GM23338 (cell line): ENCODE measurements at regions not wholly inside any gene's neighbourhood (a gene's known extent, or its start where the extent isn't known, plus 50 kb on each side); places are given as distances from the start of the nearest gene placed in this dataset.
"Not testable (repeated sequence)": the region's sequence is repeated elsewhere in the genome, so short reads cannot be mapped to it uniquely, and the experiment has no call there.

ENCODE experiments used
- ATAC-seq: fragments of 200-7000 bp; cut with Tn5 transposase; 3 replicates; pipeline ENCODE4 v1.9.1; 2020
- DNase-seq: peaks from one replicate; pipeline ENCODE4 v3.0.0-alpha.2; 2015; ENCODE audit warnings: low spot score
- H2AFZ ChIP-seq: fragments of 200-600 bp; sonication (generic); 2 replicates; pipeline ENCODE4 v1.8.0; 2016; ENCODE audit warnings: antibody characterized with exemption, mild to moderate bottlenecking, moderate library complexity
- H3F3A ChIP-seq: fragments of 200-600 bp; sonication (generic); replicated peaks from 2 replicates; pipeline ENCODE4 v1.8.0; 2017; ENCODE audit warnings: antibody characterized with exemption, mixed run types, low read depth
- H3K27ac ChIP-seq: fragments of 200-600 bp; sonication (generic); 2 replicates; pipeline ENCODE4 v1.6.1; 2016; ENCODE audit warnings: low read depth
- H3K27me3 ChIP-seq: fragments of 200-600 bp; sonication (generic); 2 replicates; pipeline ENCODE4 v1.8.0; 2016; ENCODE audit warnings: mild to moderate bottlenecking, mixed run types, moderate library complexity; ENCODE audit not compliant: insufficient read depth
- H3K36me3 ChIP-seq: fragments of 200-600 bp; sonication (generic); 2 replicates; pipeline ENCODE4 v1.8.0; 2016; ENCODE audit warnings: mild to moderate bottlenecking; ENCODE audit not compliant: insufficient read depth
- H3K4me1 ChIP-seq: fragments of 200-600 bp; sonication (generic); 2 replicates; pipeline ENCODE4 v1.8.0; 2016; ENCODE audit warnings: mild to moderate bottlenecking, moderate library complexity; ENCODE audit not compliant: insufficient read depth
- H3K4me2 ChIP-seq: fragments of 200-600 bp; sonication (generic); 2 replicates; pipeline ENCODE4 v1.7.1; 2017; ENCODE audit warnings: mixed run types
- H3K4me3 ChIP-seq: fragments of 200-600 bp; sonication (generic); 2 replicates; pipeline ENCODE4 v1.6.1; 2016; ENCODE audit warnings: mixed run types
- H3K79me2 ChIP-seq: fragments of 200-600 bp; sonication (generic); replicated peaks from 2 replicates; pipeline ENCODE4 v1.8.0; 2017; ENCODE audit warnings: mild to moderate bottlenecking; ENCODE audit not compliant: insufficient read depth
- H3K9me2 ChIP-seq: fragments of 200-600 bp; sonication (generic); 2 replicates; pipeline ENCODE4 v1.8.0; 2017; ENCODE audit not compliant: insufficient read depth
- H4K20me1 ChIP-seq: fragments of 200-600 bp; sonication (generic); replicated peaks from 2 replicates; pipeline ENCODE4 v1.8.0; 2017; ENCODE audit warnings: mild to moderate bottlenecking; ENCODE audit not compliant: insufficient read depth
- H3K27ac Mint-ChIP-seq: 2 replicates; pipeline ENCODE4 v1.8.0; 2020; ENCODE audit warnings: inconsistent platforms, mild to moderate bottlenecking, moderate library complexity, mixed read lengths
- H3K27me3 Mint-ChIP-seq: 3 replicates; pipeline ENCODE4 v1.8.0; 2022; ENCODE audit warnings: low read depth, mild to moderate bottlenecking, moderate library complexity, mixed read lengths, inconsistent platforms; ENCODE audit not compliant: insufficient read depth, poor library complexity
- H3K36me3 Mint-ChIP-seq: 3 replicates; pipeline ENCODE4 v1.8.0; 2021; ENCODE audit warnings: low read depth, mild to moderate bottlenecking, inconsistent platforms, moderate library complexity, mixed read lengths
- H3K4me1 Mint-ChIP-seq: 3 replicates; pipeline ENCODE4 v1.8.0; 2020; ENCODE audit warnings: mild to moderate bottlenecking, inconsistent platforms, mixed read lengths
- H3K4me3 Mint-ChIP-seq: 3 replicates; pipeline ENCODE4 v1.8.0; 2021; ENCODE audit warnings: moderate library complexity, mild to moderate bottlenecking, inconsistent platforms, mixed read lengths
- H3K9me3 Mint-ChIP-seq: 3 replicates; pipeline ENCODE4 v1.8.0; 2020; ENCODE audit warnings: moderate library complexity, mild to moderate bottlenecking, inconsistent platforms, mixed read lengths
- CREB1 ChIP-seq: fragments of 250-450 bp; sonication (Bioruptor Pico); IDR thresholded peaks from 2 replicates; pipeline ENCODE4 v1.5.0; 2020; ENCODE audit warnings: low read depth, mild to moderate bottlenecking, moderate library complexity
- NANOG ChIP-seq: IDR thresholded peaks from 2 replicates; pipeline ENCODE4 v1.6.1; 2016; ENCODE audit warnings: antibody characterized with exemption, borderline replicate concordance
- POLR2AphosphoS5 ChIP-seq: IDR thresholded peaks from 2 replicates; pipeline ENCODE4 v1.6.1; 2016; ENCODE audit warnings: antibody characterized with exemption, low read depth
- ZNF114 ChIP-seq: fragments of 250-450 bp; sonication (Bioruptor Pico); IDR thresholded peaks from 2 replicates; pipeline ENCODE4 v1.5.0; 2020; ENCODE audit warnings: mild to moderate bottlenecking, moderate library complexity
- ZNF331 ChIP-seq: fragments of 250-450 bp; sonication (Bioruptor Pico); IDR thresholded peaks from 2 replicates; pipeline ENCODE4 v1.5.0; 2020; ENCODE audit warnings: low read depth, mild to moderate bottlenecking, moderate library complexity
- TF ChIP-seq, protein P1 (sequence below): IDR thresholded peaks from 2 replicates; pipeline ENCODE4 v1.6.1; 2016; ENCODE audit warnings: antibody characterized with exemption

DNA sequence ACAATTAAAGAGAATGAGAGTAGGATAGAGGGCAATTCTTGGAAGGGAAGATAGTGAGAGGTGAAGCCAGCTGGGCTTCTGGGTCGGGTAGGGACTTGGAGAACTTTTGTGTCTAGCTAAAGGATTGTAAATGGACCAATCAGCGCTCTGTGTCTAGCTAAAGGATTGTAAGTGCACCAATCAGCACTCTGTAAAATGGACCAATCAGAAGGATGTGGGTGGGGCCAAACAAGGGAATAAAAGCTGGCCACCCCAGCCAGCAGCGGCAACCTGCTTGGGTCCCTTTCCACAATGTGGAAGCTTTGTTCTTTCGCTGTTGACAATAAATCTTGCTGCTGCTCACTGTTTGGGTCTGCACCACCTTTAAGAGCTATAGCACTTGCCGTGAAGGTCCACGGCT is 384.0 kb downstream of the AEBP2 start:
- H4K20me1 ChIP-seq, H3K4me2 ChIP-seq, H3K4me1 ChIP-seq, H3K27me3 Mint-ChIP-seq, H3K27ac ChIP-seq, H3F3A ChIP-seq, ATAC-seq, H3K4me3 ChIP-seq, DNase-seq, H3K4me3 Mint-ChIP-seq, H3K27ac Mint-ChIP-seq, H3K36me3 ChIP-seq, H3K27me3 ChIP-seq, H3K36me3 Mint-ChIP-seq, H3K79me2 ChIP-seq, H3K4me1 Mint-ChIP-seq, H3K9me2 ChIP-seq, H2AFZ ChIP-seq: not testable (repeated sequence)
- peaks cover 14% of the 10 kb centered on the region; the same call in 2 of the 3 replicates for H3K9me3 Mint-ChIP-seq

- DNase-seq (no peak), ATAC-seq (no peak)
- H3K4me1 ChIP-seq: no peaks in the 10 kb centered on the region
- H3K79me2 ChIP-seq: no peaks in the 10 kb centered on the region
- H3K36me3 Mint-ChIP-seq: peaks cover 6% of the 10 kb centered on the region; the same call in 1 of the 3 replicates
- H3K9me3 Mint-ChIP-seq: peaks cover 14% of the 10 kb centered on the region; the same call in 2 of the 3 replicates
- no peak for TF ChIP-seq POLR2AphosphoS5
- no peak for TF ChIP-seq CREB1 (CRISPR knock-in tag)
- H3K4me3 ChIP-seq: no peak overlapping the region
- H3K4me1 Mint-ChIP-seq: no peaks in the 10 kb centered on the region
- no peak overlapping the region for H3K4me3 Mint-ChIP-seq
- H3K27me3 ChIP-seq: no peaks in the 10 kb centered on the region
- no peak overlapping the region for H3K4me2 ChIP-seq
- no peak overlapping the region for H3K27ac Mint-ChIP-seq
- 0 out of 2 replicates have a peak, but pooled peaks cover 8% of the 10 kb centered on the region for H3K9me2 ChIP-seq
- H3K27me3 Mint-ChIP-seq: no peaks in the 10 kb centered on the region
- no peak overlapping the region for H3K27ac ChIP-seq
- no peaks in the 10 kb centered on the region for H3K36me3 ChIP-seq
- no peaks in the 10 kb centered on the region for H4K20me1 ChIP-seq
- H2AFZ ChIP-seq: no peak overlapping the region
- H3F3A ChIP-seq: no peaks in the 10 kb centered on the region
Measured at GRCh38 chr12:19826980-19827550, 387.8 kb downstream of the AEBP2 start.

GRCh38 chr12:19829100-19829853 is 390.0 kb downstream of the AEBP2 start:
- Mint-ChIP-seq H3K9me3 (peaks cover 14% of the 10 kb centered on the region; the same call in 2 of the 3 replicates), H3K4me3 (no peak overlapping the region), H3K4me1 (no peaks in the 10 kb centered on the region), H3K36me3 (peaks cover 6% of the 10 kb centered on the region; the same call in 1 of the 3 replicates), H3K27ac (no peak overlapping the region), H3K27me3 (no peaks in the 10 kb centered on the region)
- no peak for DNase-seq
- no peaks in the 10 kb centered on the region for H3F3A ChIP-seq
- no peak overlapping the region for H2AFZ ChIP-seq
- no peaks in the 10 kb centered on the region for H4K20me1 ChIP-seq
- ATAC-seq: no peak
- H3K27ac ChIP-seq: no peak overlapping the region
- TF ChIP-seq, protein P1, sequence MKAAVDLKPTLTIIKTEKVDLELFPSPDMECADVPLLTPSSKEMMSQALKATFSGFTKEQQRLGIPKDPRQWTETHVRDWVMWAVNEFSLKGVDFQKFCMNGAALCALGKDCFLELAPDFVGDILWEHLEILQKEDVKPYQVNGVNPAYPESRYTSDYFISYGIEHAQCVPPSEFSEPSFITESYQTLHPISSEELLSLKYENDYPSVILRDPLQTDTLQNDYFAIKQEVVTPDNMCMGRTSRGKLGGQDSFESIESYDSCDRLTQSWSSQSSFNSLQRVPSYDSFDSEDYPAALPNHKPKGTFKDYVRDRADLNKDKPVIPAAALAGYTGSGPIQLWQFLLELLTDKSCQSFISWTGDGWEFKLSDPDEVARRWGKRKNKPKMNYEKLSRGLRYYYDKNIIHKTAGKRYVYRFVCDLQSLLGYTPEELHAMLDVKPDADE: no peak
- no peak for TF ChIP-seq ZNF114 (CRISPR knock-in tag)
- TF ChIP-seq NANOG: no peak
- TF ChIP-seq POLR2AphosphoS5: no peak
- no peak for TF ChIP-seq CREB1 (CRISPR knock-in tag)
- no peak for TF ChIP-seq ZNF331
- no peak overlapping the region for H3K4me3 ChIP-seq
- no peak overlapping the region for H3K4me2 ChIP-seq
- H3K79me2 ChIP-seq: no peaks in the 10 kb centered on the region
- H3K36me3 ChIP-seq: no peaks in the 10 kb centered on the region
- no peaks in the 10 kb centered on the region for H3K4me1 ChIP-seq
- no peaks in the 10 kb centered on the region for H3K9me2 ChIP-seq
- H3K27me3 ChIP-seq: no peaks in the 10 kb centered on the region
